Mesendoderm (in vitro differentiated cells): ENCODE measurements at regions not wholly inside any gene's neighbourhood (a gene's known extent, or its start where the extent isn't known, plus 50 kb on each side); places are given as distances from the start of the nearest gene placed in this dataset.

Experiments used
- DNase-seq: peaks from one replicate; pipeline ENCODE4 v3.0.0; 2013
- H2AK5ac ChIP-seq: 2 replicates; pipeline ENCODE4 v1.6.1; 2013; ENCODE audit warnings: low read length, inconsistent platforms
- H2BK120ac ChIP-seq: 2 replicates; pipeline ENCODE4 v1.6.1; 2013; ENCODE audit warnings: low read depth, mild to moderate bottlenecking, low read length, moderate library complexity, mixed read lengths
- H2BK15ac ChIP-seq: replicated peaks from 2 replicates; pipeline ENCODE4 v1.6.1; 2013; ENCODE audit warnings: low read depth, mild to moderate bottlenecking, moderate library complexity
- H2BK5ac ChIP-seq: 2 replicates; pipeline ENCODE4 v1.6.1; 2013; ENCODE audit warnings: low read length, inconsistent platforms
- H3K18ac ChIP-seq: 2 replicates; pipeline ENCODE4 v1.6.1; 2013; ENCODE audit warnings: mild to moderate bottlenecking, low read length, mixed read lengths
- H3K23ac ChIP-seq: one replicate; pipeline ENCODE4 v1.6.1; 2013; ENCODE audit warnings: low read length
- H3K27ac ChIP-seq: 2 replicates; pipeline ENCODE4 v1.5.1; 2013; ENCODE audit warnings: low read depth, mild to moderate bottlenecking, inconsistent platforms, low read length, moderate library complexity
- H3K27me3 ChIP-seq: 2 replicates; pipeline ENCODE4 v1.6.1; 2013; ENCODE audit warnings: low read length, control low read depth, mild to moderate bottlenecking, inconsistent platforms; ENCODE audit not compliant: insufficient read depth, poor library complexity
- H3K36me3 ChIP-seq: 2 replicates; pipeline ENCODE4 v1.6.1; 2013; ENCODE audit warnings: low read length, inconsistent platforms; ENCODE audit not compliant: control insufficient read depth, insufficient read depth
- H3K4ac ChIP-seq: one replicate; pipeline ENCODE4 v1.6.1; 2013; ENCODE audit warnings: low read depth, mild to moderate bottlenecking, low read length, moderate library complexity
- H3K4me1 ChIP-seq: 2 replicates; pipeline ENCODE4 v1.6.1; 2013; ENCODE audit warnings: low read depth, low read length, inconsistent platforms; ENCODE audit not compliant: control insufficient read depth
- H3K4me2 ChIP-seq: 2 replicates; pipeline ENCODE4 v1.6.1; 2013; ENCODE audit warnings: low read length
- H3K4me3 ChIP-seq: 2 replicates; pipeline ENCODE4 v1.5.1; 2013; ENCODE audit warnings: mild to moderate bottlenecking, low read length
- H3K56ac ChIP-seq: one replicate; pipeline ENCODE4 v1.6.1; 2013; ENCODE audit warnings: low read length
- H3K79me1 ChIP-seq: 2 replicates; pipeline ENCODE4 v1.6.1; 2013; ENCODE audit warnings: low read length, inconsistent platforms
- H3K79me2 ChIP-seq: 2 replicates; pipeline ENCODE4 v1.6.1; 2013; ENCODE audit warnings: mild to moderate bottlenecking, low read length; ENCODE audit not compliant: control insufficient read depth, insufficient read depth
- H3K9ac ChIP-seq: 2 replicates; pipeline ENCODE4 v1.6.1; 2013; ENCODE audit warnings: low read length, inconsistent platforms
- H4K5ac ChIP-seq: one replicate; pipeline ENCODE4 v1.6.1; 2013; ENCODE audit warnings: low read length
- H4K8ac ChIP-seq: one replicate; pipeline ENCODE4 v1.6.1; 2013; ENCODE audit warnings: low read depth, mild to moderate bottlenecking, control low read depth, low read length, moderate library complexity
- WGBS: extraction: QIAGEN DNeasy Blood & Tissue Kit; methylation state at CpG from one replicate; pipeline ENCODE4 v1.1.7; 2013; ENCODE audit warnings: low lambda C conversion rate, missing lambda C conversion rate; ENCODE audit not compliant: insufficient coverage; ENCODE audit errors: extremely low coverage; 5-methylcytosine and 5-hydroxymethylcytosine counted together

DNA sequence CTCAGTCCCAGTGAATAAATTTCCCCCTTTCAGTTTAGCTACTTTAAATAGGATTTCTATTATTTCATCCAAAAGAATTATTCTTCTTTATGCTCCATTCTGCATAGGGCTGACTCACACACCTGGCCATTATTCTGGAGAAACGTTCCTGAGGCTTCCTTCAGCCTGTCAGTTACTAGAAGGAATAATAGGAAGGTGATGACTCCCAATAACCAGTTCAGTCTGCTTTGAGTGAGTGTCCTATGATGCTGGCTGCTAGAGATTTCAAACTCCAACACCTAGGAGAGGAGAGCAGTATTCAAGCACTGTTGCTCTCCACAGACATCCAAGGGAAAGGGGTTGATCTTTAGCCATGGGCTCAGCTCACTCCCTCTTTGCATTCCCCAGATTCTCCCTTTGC lies 117.8 kb downstream of the KCTD12 start:
- H3K18ac ChIP-seq, result no peak overlapping the region
- WGBS, result no CpG with 5 or more reads among the region's 1 CpG
- no peak overlapping the region for H3K4me3 ChIP-seq
- H3K79me2 ChIP-seq, result no peaks in the 10 kb centered on the region
- no peaks in the 10 kb centered on the region for H3K27me3 ChIP-seq
- no peaks in the 10 kb centered on the region for H3K79me1 ChIP-seq
- H2BK15ac ChIP-seq, result no peak overlapping the region
- H3K36me3 ChIP-seq, result no peaks in the 10 kb centered on the region
- DNase-seq, result no peak
- no peak overlapping the region for H2AK5ac ChIP-seq
- H3K4me2 ChIP-seq, result no peak overlapping the region
- no peak overlapping the region for H3K56ac ChIP-seq
- H4K8ac ChIP-seq, result no peak overlapping the region
- H3K23ac ChIP-seq, result no peak overlapping the region
- no peak overlapping the region for H3K27ac ChIP-seq
- H3K4me1 ChIP-seq, result no peaks in the 10 kb centered on the region
- H3K9ac ChIP-seq, result no peak overlapping the region
- H2BK120ac ChIP-seq, result no peak overlapping the region
- H4K5ac ChIP-seq, result no peak overlapping the region
- no peak overlapping the region for H3K4ac ChIP-seq
- H2BK5ac ChIP-seq, result no peak overlapping the region

DNA sequence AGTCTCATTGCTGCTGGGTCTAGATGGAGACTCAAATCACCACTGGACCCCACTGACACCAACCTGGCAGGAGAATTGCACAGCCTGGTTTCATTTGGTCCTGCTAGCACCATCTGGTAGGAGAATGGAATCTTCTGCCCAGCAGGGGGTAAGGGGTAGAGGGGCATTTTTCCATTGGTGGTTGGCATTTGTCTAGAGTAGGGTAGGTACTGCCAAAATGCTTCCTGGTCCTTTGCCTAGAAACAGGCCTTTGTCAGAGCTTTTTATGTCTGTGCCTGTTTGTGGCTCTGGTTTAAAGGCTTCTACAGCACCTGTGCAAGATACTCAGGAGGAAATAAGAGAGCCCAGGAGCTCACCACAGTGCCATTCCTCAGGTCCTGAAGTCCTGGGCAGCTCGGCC lies 121.3 kb downstream of the KCTD12 start:
- Histone ChIP-seq H2BK5ac (no peak overlapping the region), H2AK5ac (no peak overlapping the region), H3K27ac (no peak overlapping the region), H3K4me1 (no peaks in the 10 kb centered on the region), H4K5ac (no peak overlapping the region), H3K27me3 (no peaks in the 10 kb centered on the region), H3K4me3 (no peak overlapping the region), H3K4me2 (no peak overlapping the region), H4K8ac (no peak overlapping the region), H2BK120ac (no peak overlapping the region), H3K56ac (no peak overlapping the region), H3K36me3 (no peaks in the 10 kb centered on the region), H3K4ac (no peak overlapping the region), H3K9ac (no peak overlapping the region), H2BK15ac (no peak overlapping the region), H3K18ac (no peak overlapping the region), H3K23ac (no peak overlapping the region), H3K79me2 (no peaks in the 10 kb centered on the region), H3K79me1 (no peaks in the 10 kb centered on the region)
- no peak for DNase-seq
- no CpG with 5 or more reads among the region's 1 CpG for WGBS

DNA sequence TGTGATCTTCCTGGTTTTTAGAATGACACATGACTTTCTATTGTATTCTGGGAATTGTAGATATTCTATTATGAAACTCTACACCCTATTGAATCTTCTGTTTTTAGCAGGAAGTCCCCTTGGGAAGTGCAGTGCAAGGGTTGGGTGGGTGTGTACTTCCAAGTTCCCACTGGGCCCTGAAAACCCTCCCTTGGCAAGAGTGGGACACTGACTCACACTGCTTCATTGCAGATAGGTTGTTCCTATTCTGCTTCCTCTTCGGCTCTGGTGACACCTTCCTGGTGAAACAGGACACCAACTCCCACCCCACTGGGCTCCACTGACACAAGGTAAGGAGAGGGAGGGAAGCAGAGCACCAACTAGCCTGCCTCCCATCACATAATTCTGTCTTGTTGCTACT lies 121.8 kb downstream of the KCTD12 start:
- WGBS, result no CpG with 5 or more reads among the region's 1 CpG
- H2BK15ac ChIP-seq, result no peak overlapping the region
- H3K18ac ChIP-seq, result no peak overlapping the region
- peak; percentile 18 for DNase-seq
- no peak overlapping the region for H4K5ac ChIP-seq
- H2BK120ac ChIP-seq, result no peak overlapping the region
- no peak overlapping the region for H3K4ac ChIP-seq
- H3K23ac ChIP-seq, result no peak overlapping the region
- no peaks in the 10 kb centered on the region for H3K27me3 ChIP-seq
- no peaks in the 10 kb centered on the region for H3K79me2 ChIP-seq
- H3K56ac ChIP-seq, result no peak overlapping the region
- H3K4me1 ChIP-seq, result no peaks in the 10 kb centered on the region
- H3K36me3 ChIP-seq, result no peaks in the 10 kb centered on the region
- H2AK5ac ChIP-seq, result no peak overlapping the region
- H3K9ac ChIP-seq, result no peak overlapping the region
- H3K27ac ChIP-seq, result no peak overlapping the region
- no peak overlapping the region for H3K4me3 ChIP-seq
- H2BK5ac ChIP-seq, result no peak overlapping the region
- H3K79me1 ChIP-seq, result no peaks in the 10 kb centered on the region
- H4K8ac ChIP-seq, result no peak overlapping the region
- no peak overlapping the region for H3K4me2 ChIP-seq

DNA sequence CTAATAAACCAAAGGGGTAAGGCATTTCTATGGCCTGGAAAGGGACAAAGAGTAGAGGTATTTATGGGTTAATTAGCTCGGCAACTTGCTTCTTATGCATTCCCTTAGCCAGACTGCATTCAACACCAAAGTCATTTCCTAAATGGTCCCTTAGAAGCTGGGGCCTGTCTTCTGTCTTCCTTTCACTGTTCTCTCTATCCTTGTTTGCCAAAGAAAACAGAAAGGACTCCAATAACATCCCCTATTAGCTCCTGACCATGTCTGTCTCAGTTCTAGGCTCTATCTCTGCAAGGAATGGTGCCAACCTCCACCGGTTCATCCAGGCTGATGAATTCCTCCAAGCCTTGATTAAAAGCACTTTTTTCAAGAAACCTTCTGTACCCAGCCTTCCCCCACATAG lies 123.5 kb downstream of the KCTD12 start:
- no peak overlapping the region for H2AK5ac ChIP-seq
- no peak overlapping the region for H4K8ac ChIP-seq
- no peak overlapping the region for H3K56ac ChIP-seq
- no peak overlapping the region for H3K4me2 ChIP-seq
- no peak overlapping the region for H3K4me3 ChIP-seq
- no peak overlapping the region for H3K23ac ChIP-seq
- no peak overlapping the region for H3K4ac ChIP-seq
- no peak overlapping the region for H2BK5ac ChIP-seq
- no peak overlapping the region for H2BK15ac ChIP-seq
- no peaks in the 10 kb centered on the region for H3K79me2 ChIP-seq
- H3K36me3 ChIP-seq, result no peaks in the 10 kb centered on the region
- H3K27ac ChIP-seq, result no peak overlapping the region
- no peak overlapping the region for H3K18ac ChIP-seq
- DNase-seq, result no peak
- no CpG with 5 or more reads among the region's 2 CpGs for WGBS
- no peak overlapping the region for H2BK120ac ChIP-seq
- H3K27me3 ChIP-seq, result no peaks in the 10 kb centered on the region
- H3K4me1 ChIP-seq, result no peaks in the 10 kb centered on the region
- H3K79me1 ChIP-seq, result no peaks in the 10 kb centered on the region
- H3K9ac ChIP-seq, result no peak overlapping the region
- H4K5ac ChIP-seq, result no peak overlapping the region

DNA sequence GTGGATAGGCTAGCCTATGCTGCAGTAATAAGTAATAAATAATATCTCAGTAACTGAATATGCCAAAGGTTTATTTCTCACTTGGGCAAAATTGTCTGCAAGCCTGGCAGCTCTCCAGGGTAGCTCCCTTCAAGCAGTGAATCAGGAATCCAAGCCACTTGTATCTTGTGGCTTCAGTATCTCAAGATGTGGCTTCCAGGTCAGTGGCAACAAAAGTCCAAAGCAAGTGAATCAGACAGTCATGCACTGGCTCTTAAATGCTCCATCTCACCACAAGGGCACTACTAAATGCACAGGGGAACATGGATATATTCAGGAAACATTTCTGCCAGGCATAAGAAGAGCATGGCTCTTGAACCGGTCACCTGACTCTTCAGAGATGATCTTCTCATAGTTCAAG lies 126.3 kb downstream of the KCTD12 start:
- no peaks in the 10 kb centered on the region for H3K27me3 ChIP-seq
- H3K4me2 ChIP-seq, result no peak overlapping the region
- no peak overlapping the region for H3K18ac ChIP-seq
- H3K4ac ChIP-seq, result no peak overlapping the region
- no peak overlapping the region for H2BK5ac ChIP-seq
- H3K27ac ChIP-seq, result no peak overlapping the region
- H3K79me2 ChIP-seq, result no peaks in the 10 kb centered on the region
- H3K23ac ChIP-seq, result no peak overlapping the region
- H4K5ac ChIP-seq, result no peak overlapping the region
- no peak overlapping the region for H4K8ac ChIP-seq
- no peak overlapping the region for H2AK5ac ChIP-seq
- no CpG with 5 or more reads among the region's 1 CpG for WGBS
- H3K4me1 ChIP-seq, result no peaks in the 10 kb centered on the region
- H2BK120ac ChIP-seq, result no peak overlapping the region
- no peak overlapping the region for H2BK15ac ChIP-seq
- no peaks in the 10 kb centered on the region for H3K79me1 ChIP-seq
- no peaks in the 10 kb centered on the region for H3K36me3 ChIP-seq
- DNase-seq, result no peak
- H3K56ac ChIP-seq, result no peak overlapping the region
- H3K4me3 ChIP-seq, result no peak overlapping the region
- no peak overlapping the region for H3K9ac ChIP-seq

DNA sequence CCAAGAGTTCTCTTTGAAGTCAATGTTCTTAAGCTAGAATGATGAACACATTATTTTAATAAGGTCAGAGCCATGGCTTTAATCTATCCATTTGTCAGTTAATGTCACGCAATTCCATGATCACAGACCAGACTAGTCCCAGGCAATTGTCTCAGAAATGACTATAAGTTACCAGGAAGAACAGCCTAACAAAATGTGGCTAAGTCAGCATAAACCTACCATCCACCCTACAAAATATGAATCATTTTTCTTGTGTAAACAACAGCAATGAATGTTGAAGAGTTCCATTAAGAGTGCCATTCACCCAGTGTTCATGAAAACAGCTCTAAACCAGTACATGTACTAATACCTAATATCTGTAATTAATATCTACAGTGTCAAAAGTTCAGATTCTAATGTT lies 127.5 kb downstream of the KCTD12 start:
- Histone ChIP-seq H4K8ac (no peak overlapping the region), H3K36me3 (no peaks in the 10 kb centered on the region), H4K5ac (no peak overlapping the region), H2BK120ac (no peak overlapping the region), H2BK5ac (no peak overlapping the region), H2BK15ac (no peak overlapping the region), H3K79me2 (no peaks in the 10 kb centered on the region), H3K9ac (no peak overlapping the region), H3K4me1 (no peaks in the 10 kb centered on the region), H3K4ac (no peak overlapping the region), H3K27ac (no peak overlapping the region), H3K79me1 (no peaks in the 10 kb centered on the region), H3K27me3 (no peaks in the 10 kb centered on the region), H3K18ac (no peak overlapping the region), H2AK5ac (no peak overlapping the region), H3K23ac (no peak overlapping the region), H3K4me3 (no peak overlapping the region), H3K56ac (no peak overlapping the region), H3K4me2 (no peak overlapping the region)
- WGBS, result no CpG with 5 or more reads among the region's 1 CpG
- no peak for DNase-seq
